IMR-90 (cell line): ENCODE measurements at regions not wholly inside any gene's neighbourhood (a gene's known extent, or its start where the extent isn't known, plus 50 kb on each side); places are given as distances from the start of the nearest gene placed in this dataset.

Experiments used
- ATAC-seq: fragments of 200-7000 bp; cut with Tn5 transposase; 2 replicates; pipeline ENCODE4 v1.9.1; 2020; ENCODE audit warnings: low read depth, mild to moderate bottlenecking, moderate library complexity
- BruUV-seq: library from RNA; stranded (reverse); fragments of 400-500 nt; replicated peaks from 2 replicates; lab custom pipeline; 2021; lab: Mats Ljungman, UMichigan
- CTCF ChIA-PET: fragments of 300-600 bp; formaldehyde crosslinking; extraction: SDS; loops from one replicate; lab custom pipeline; 2021; ENCODE audit warnings: antibody characterized with exemption; lab: Yijun Ruan, JAX
- POLR2A ChIA-PET: fragments of 300-600 bp; sonication (Branson Sonifier 250); formaldehyde crosslinking; loops from one replicate; lab custom pipeline; 2022; ENCODE audit warnings: antibody characterized with exemption; ENCODE audit not compliant: unreplicated experiment; lab: Charles Lee
- DNase-seq: peaks from one replicate; pipeline ENCODE4 v3.0.0; 2013
- H2AFZ ChIP-seq: replicated peaks from 2 replicates; pipeline ENCODE3; 2013; ENCODE audit warnings: low read length, mild to moderate bottlenecking; ENCODE audit not compliant: poor library complexity
- H2AK5ac ChIP-seq: 2 replicates; pipeline ENCODE4 v1.6.1; 2013; ENCODE audit warnings: low read depth, low read length, inconsistent platforms
- H2AK9ac ChIP-seq: replicated peaks from 2 replicates; pipeline ENCODE3; 2013; ENCODE audit warnings: mild to moderate bottlenecking, low read depth, low read length, moderate library complexity; ENCODE audit not compliant: poor library complexity
- H2BK120ac ChIP-seq: 2 replicates; pipeline ENCODE4 v1.6.1; 2013; ENCODE audit warnings: low read depth, low read length, inconsistent platforms
- H2BK15ac ChIP-seq: 3 replicates; pipeline ENCODE4 v1.6.1; 2013; ENCODE audit warnings: low read depth, low read length, inconsistent platforms
- H2BK20ac ChIP-seq: 2 replicates; pipeline ENCODE4 v1.6.1; 2013; ENCODE audit warnings: low read depth, mild to moderate bottlenecking, inconsistent platforms, low read length, moderate library complexity
- H2BK5ac ChIP-seq: 2 replicates; pipeline ENCODE4 v1.6.1; 2013; ENCODE audit warnings: mild to moderate bottlenecking, low read depth, low read length, inconsistent platforms; ENCODE audit not compliant: poor library complexity, severe bottlenecking
- H3K14ac ChIP-seq: replicated peaks from 2 replicates; pipeline ENCODE4 v1.6.1; 2013; ENCODE audit warnings: low read depth, low read length, inconsistent platforms
- H3K18ac ChIP-seq: 2 replicates; pipeline ENCODE4 v1.6.1; 2013; ENCODE audit warnings: low read depth, low read length, control low read depth
- H3K23ac ChIP-seq: 2 replicates; pipeline ENCODE4 v1.6.1; 2013; ENCODE audit warnings: low read depth, low read length, inconsistent platforms
- H3K27ac ChIP-seq: 2 replicates; pipeline ENCODE4 v1.5.1; 2013; ENCODE audit warnings: mild to moderate bottlenecking, control low read depth, low read length; ENCODE audit not compliant: insufficient read depth
- H3K27me3 ChIP-seq: 2 replicates; pipeline ENCODE4 v1.6.1; 2013; ENCODE audit warnings: low read length; ENCODE audit not compliant: control insufficient read depth, insufficient read depth
- H3K36me3 ChIP-seq: 2 replicates; pipeline ENCODE4 v1.6.1; 2013; ENCODE audit warnings: low read length, mixed read lengths; ENCODE audit not compliant: control insufficient read depth, insufficient read depth
- H3K4ac ChIP-seq: 2 replicates; pipeline ENCODE4 v1.6.1; 2013; ENCODE audit warnings: low read depth, low read length, inconsistent platforms
- H3K4me1 ChIP-seq: 2 replicates; pipeline ENCODE4 v1.6.1; 2013; ENCODE audit warnings: low read length, mixed read lengths; ENCODE audit not compliant: control insufficient read depth, insufficient read depth
- H3K4me2 ChIP-seq: 2 replicates; pipeline ENCODE4 v1.6.1; 2013; ENCODE audit warnings: low read depth, mild to moderate bottlenecking, control low read depth, low read length, moderate library complexity
- H3K4me3 ChIP-seq: 2 replicates; pipeline ENCODE4 v1.5.1; 2013; ENCODE audit warnings: low read depth, mild to moderate bottlenecking, control low read depth, low read length, moderate library complexity; ENCODE audit not compliant: insufficient read depth
- H3K56ac ChIP-seq: 2 replicates; pipeline ENCODE4 v1.6.1; 2013; ENCODE audit warnings: low read length, inconsistent platforms; ENCODE audit not compliant: insufficient read depth; ENCODE audit errors: extremely low read depth
- H3K79me1 ChIP-seq, 2 experiments: 2 replicates each; pipeline ENCODE4 v1.6.1; 2013; ENCODE audit warnings: low read length in 2 of 2, inconsistent platforms in 1 of 2, low read depth in 1 of 2
- H3K9ac ChIP-seq: 2 replicates; pipeline ENCODE4 v1.6.1; 2013; ENCODE audit warnings: low read depth, low read length, control low read depth
- H3K9me1 ChIP-seq: 2 replicates; pipeline ENCODE4 v1.6.1; 2013; ENCODE audit warnings: low read length, inconsistent platforms; ENCODE audit not compliant: insufficient read depth
- H3K9me3 ChIP-seq: 2 replicates; pipeline ENCODE4 v1.6.1; 2013; ENCODE audit warnings: low read length; ENCODE audit not compliant: control insufficient read depth, insufficient read depth
- H4K20me1 ChIP-seq: 2 replicates; pipeline ENCODE4 v1.6.1; 2013; ENCODE audit warnings: low read length, inconsistent platforms; ENCODE audit not compliant: insufficient read depth
- H4K5ac ChIP-seq: 2 replicates; pipeline ENCODE4 v1.6.1; 2013; ENCODE audit warnings: mild to moderate bottlenecking, low read depth, low read length, control low read depth
- H4K8ac ChIP-seq, 2 experiments: 2 replicates each; pipeline ENCODE4 v1.6.1; 2013; ENCODE audit warnings: low read depth in 2 of 2, low read length in 2 of 2, control low read depth in 1 of 2, inconsistent platforms in 1 of 2
- H4K91ac ChIP-seq: 2 replicates; pipeline ENCODE4 v1.6.1; 2013; ENCODE audit warnings: low read depth, low read length, inconsistent platforms; ENCODE audit not compliant: insufficient read depth
- CTCF ChIP-seq: conservative IDR thresholded peaks from 2 replicates; pipeline ENCODE4 v1.5.1; 2012; ENCODE audit warnings: mild to moderate bottlenecking, low read depth, low read length, improper control_type of control experiment
- ELK1 ChIP-seq: fragments of 150-350 bp; IDR thresholded peaks from 2 replicates; pipeline ENCODE4 v1.6.1; 2016; ENCODE audit warnings: low read depth, mild to moderate bottlenecking, low read length, moderate library complexity, borderline replicate concordance
- NFE2L2 ChIP-seq: fragments of 150-350 bp; IDR thresholded peaks from 2 replicates; pipeline ENCODE4 v1.6.1; 2016; ENCODE audit warnings: low read depth, mild to moderate bottlenecking, low read length
- RFX5 ChIP-seq: IDR thresholded peaks from 2 replicates; pipeline ENCODE4 v1.8.0; 2012; ENCODE audit warnings: low read depth, mild to moderate bottlenecking, low read length, moderate library complexity
- WGBS, 2 experiments: methylation state at CpG; one replicate each; pipeline versions ENCODE4 v1.1.5 to v1.1.7; 2013; ENCODE audit warnings: missing lambda C conversion rate in 2 of 2; ENCODE audit not compliant: insufficient read length in 1 of 2; ENCODE audit errors: extremely low coverage in 2 of 2; 5-methylcytosine and 5-hydroxymethylcytosine counted together
- dilution Hi-C: fragments of 300-500 bp; cut with HindIII; formaldehyde crosslinking; loops from one replicate; pipeline ENCODE4 v1.14.3; 2018; ENCODE audit warnings: low sequenced_read_pairs; ENCODE audit not compliant: unreplicated experiment
- in situ Hi-C: fragments of 300-500 bp; cut with MboI; formaldehyde crosslinking; loops from 3 replicates; pipeline ENCODE4 v1.14.3; 2019; ENCODE audit warnings: low sequenced_read_pairs, inconsistent platforms, mixed read lengths
- intact Hi-C: fragments of 100-400 bp; cut with micrococcal nuclease; formaldehyde crosslinking; loops from 2 replicates; pipeline ENCODE4 v1.10.0; 2022

GRCh38 chr2:234650911-234651310 lies 154.0 kb upstream of the ARL4C start:
- Histone ChIP-seq H3K14ac (no peak overlapping the region), H3K4me2 (no peak overlapping the region), H2BK5ac (no peak overlapping the region), H3K4me3 (no peak overlapping the region), H2BK20ac (no peak overlapping the region), H2BK15ac (no peak overlapping the region), H3K9me3 (no peaks in the 10 kb centered on the region), H2BK120ac (no peak overlapping the region), H4K5ac (peak overlapping the region; percentile 31; the same call in 1 of the 2 replicates), H3K79me1 (no peaks in the 10 kb centered on the region), H3K18ac (no peak overlapping the region), H3K23ac (no peak overlapping the region), H4K91ac (no peak overlapping the region), H4K8ac (no peak overlapping the region), H3K4ac (no peak overlapping the region), H3K9ac (no peak overlapping the region), H2AK9ac (no peak overlapping the region), H2AFZ (no peak overlapping the region), H3K27ac (no peak overlapping the region), H3K27me3 (no peaks in the 10 kb centered on the region; the same call in none of the 2 replicates), H3K4me1 (peaks cover 2% of the 10 kb centered on the region), H2AK5ac (no peak overlapping the region), H3K9me1 (no peaks in the 10 kb centered on the region), H3K36me3 (no peaks in the 10 kb centered on the region), H4K20me1 (no peaks in the 10 kb centered on the region), H3K56ac (no peak overlapping the region)
- TF ChIP-seq RFX5 (no peak), ELK1 (no peak), NFE2L2 (no peak), CTCF (no peak)
- dilution Hi-C loops: no loop called here
- POLR2A ChIA-PET: no interaction called here
- intact Hi-C loops: no loop called here
- DNase-seq: no peak
- ATAC-seq: no peak
- CTCF ChIA-PET: no interaction called here
- WGBS, 2 experiments: no CpG with 5 or more reads among the region's 6 CpGs
- in situ Hi-C loops: no loop called here
- no TSS peak for BruUV-seq
